Neural progenitor cell (in vitro differentiated cells): ENCODE measurements at regions not wholly inside any gene's neighbourhood (a gene's known extent, or its start where the extent isn't known, plus 50 kb on each side); places are given as distances from the start of the nearest gene placed in this dataset.

Source experiments
- DNase-seq: peaks from one replicate; pipeline ENCODE4 v3.0.0-alpha.2; 2016; ENCODE audit warnings: low spot score
- H2AFZ ChIP-seq: fragments of 200-600 bp; sonication (generic); replicated peaks from 2 replicates; pipeline ENCODE4 v1.6.1; 2016; ENCODE audit warnings: antibody characterized with exemption
- H3F3A ChIP-seq: fragments of 200-600 bp; sonication (generic); 2 replicates; pipeline ENCODE4 v1.6.1; 2016; ENCODE audit warnings: antibody characterized with exemption, low read depth
- H3K27ac ChIP-seq: fragments of 200-600 bp; sonication (generic); 2 replicates; pipeline ENCODE4 v1.5.1; 2016; ENCODE audit warnings: mild to moderate bottlenecking
- H3K27me3 ChIP-seq: fragments of 200-600 bp; sonication (generic); 2 replicates; pipeline ENCODE4 v1.6.1; 2016; ENCODE audit warnings: mild to moderate bottlenecking, moderate library complexity
- H3K36me3 ChIP-seq: fragments of 200-600 bp; sonication (generic); 2 replicates; pipeline ENCODE4 v1.5.1; 2016
- H3K4me1 ChIP-seq: fragments of 200-600 bp; sonication (generic); 2 replicates; pipeline ENCODE4 v1.6.1; 2016; ENCODE audit warnings: mixed run types
- H3K4me2 ChIP-seq: fragments of 200-600 bp; sonication (generic); 2 replicates; pipeline ENCODE4 v1.6.1; 2016
- H3K4me3 ChIP-seq: fragments of 200-600 bp; sonication (generic); 2 replicates; pipeline ENCODE4 v1.5.1; 2016
- H3K79me2 ChIP-seq: fragments of 200-600 bp; sonication (generic); 2 replicates; pipeline ENCODE4 v1.6.1; 2016; ENCODE audit warnings: low read depth
- H3K9ac ChIP-seq: fragments of 200-600 bp; sonication (generic); 2 replicates; pipeline ENCODE4 v1.6.1; 2016
- H3K9me3 ChIP-seq: fragments of 200-600 bp; sonication (generic); 2 replicates; pipeline ENCODE4 v1.5.1; 2016; ENCODE audit warnings: low read depth
- H4K20me1 ChIP-seq: fragments of 200-600 bp; sonication (generic); 2 replicates; pipeline ENCODE4 v1.6.1; 2016; ENCODE audit warnings: low read depth
- H3K27ac Mint-ChIP-seq: 3 replicates; pipeline ENCODE4 v1.8.0; 2021; ENCODE audit warnings: mixed read lengths
- H3K27me3 Mint-ChIP-seq: 2 replicates; pipeline ENCODE4 v1.8.0; 2022; ENCODE audit warnings: low read depth, mild to moderate bottlenecking, inconsistent platforms, moderate library complexity, mixed read lengths; ENCODE audit not compliant: insufficient read depth
- H3K36me3 Mint-ChIP-seq: 3 replicates; pipeline ENCODE4 v1.8.0; 2021; ENCODE audit warnings: mixed read lengths
- H3K4me1 Mint-ChIP-seq: 3 replicates; pipeline ENCODE4 v1.8.0; 2021; ENCODE audit warnings: mixed read lengths
- H3K4me3 Mint-ChIP-seq: 3 replicates; pipeline ENCODE4 v1.8.0; 2021; ENCODE audit warnings: mild to moderate bottlenecking, moderate library complexity, mixed read lengths
- H3K9me3 Mint-ChIP-seq: 3 replicates; pipeline ENCODE4 v1.8.0; 2020; ENCODE audit warnings: mixed read lengths
- EZH2 ChIP-seq: fragments of 200-600 bp; sonication (generic); IDR thresholded peaks from 2 replicates; pipeline ENCODE4 v1.6.1; 2017; ENCODE audit warnings: antibody characterized with exemption, mild to moderate bottlenecking, moderate library complexity
- EZH2phosphoT487 ChIP-seq: fragments of 200-600 bp; sonication (generic); IDR thresholded peaks from 2 replicates; pipeline ENCODE4 v1.6.1; 2017; ENCODE audit warnings: antibody characterized with exemption
- TF ChIP-seq, protein P1 (sequence below): fragments of 200-600 bp; sonication (generic); IDR thresholded peaks from 2 replicates; pipeline ENCODE4 v1.5.1; 2017; ENCODE audit warnings: antibody characterized with exemption, mild to moderate bottlenecking

DNA sequence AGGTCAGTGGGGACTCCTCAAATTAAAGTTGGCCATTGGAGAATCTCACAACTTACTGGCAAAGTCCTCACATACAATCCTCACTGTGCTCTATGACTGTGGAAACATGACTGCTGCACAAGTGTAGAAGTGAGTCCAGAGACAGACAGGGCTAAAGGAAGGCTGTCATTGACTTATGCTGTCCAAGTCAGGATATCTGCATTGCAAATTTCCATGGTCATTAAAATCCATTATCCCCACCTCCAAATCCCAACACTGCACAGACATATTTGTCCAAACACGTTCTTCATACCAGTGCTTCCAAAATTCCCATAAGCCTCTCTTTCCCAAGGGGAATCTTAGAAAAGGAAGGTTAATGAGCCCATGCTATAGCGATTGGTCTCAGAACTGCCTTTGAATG lies 396.8 kb upstream of the ANKRD30A start:
- Mint-ChIP-seq H3K36me3 (no peaks in the 10 kb centered on the region), H3K27me3 (peaks cover 4% of the 10 kb centered on the region), H3K4me1 (peaks cover 18% of the 10 kb centered on the region), H3K4me3 (no peak overlapping the region), H3K9me3 (peaks cover 1% of the 10 kb centered on the region), H3K27ac (no peak overlapping the region)
- TF ChIP-seq EZH2phosphoT487 (no peak), EZH2 (no peak)
- TF ChIP-seq, protein P1, sequence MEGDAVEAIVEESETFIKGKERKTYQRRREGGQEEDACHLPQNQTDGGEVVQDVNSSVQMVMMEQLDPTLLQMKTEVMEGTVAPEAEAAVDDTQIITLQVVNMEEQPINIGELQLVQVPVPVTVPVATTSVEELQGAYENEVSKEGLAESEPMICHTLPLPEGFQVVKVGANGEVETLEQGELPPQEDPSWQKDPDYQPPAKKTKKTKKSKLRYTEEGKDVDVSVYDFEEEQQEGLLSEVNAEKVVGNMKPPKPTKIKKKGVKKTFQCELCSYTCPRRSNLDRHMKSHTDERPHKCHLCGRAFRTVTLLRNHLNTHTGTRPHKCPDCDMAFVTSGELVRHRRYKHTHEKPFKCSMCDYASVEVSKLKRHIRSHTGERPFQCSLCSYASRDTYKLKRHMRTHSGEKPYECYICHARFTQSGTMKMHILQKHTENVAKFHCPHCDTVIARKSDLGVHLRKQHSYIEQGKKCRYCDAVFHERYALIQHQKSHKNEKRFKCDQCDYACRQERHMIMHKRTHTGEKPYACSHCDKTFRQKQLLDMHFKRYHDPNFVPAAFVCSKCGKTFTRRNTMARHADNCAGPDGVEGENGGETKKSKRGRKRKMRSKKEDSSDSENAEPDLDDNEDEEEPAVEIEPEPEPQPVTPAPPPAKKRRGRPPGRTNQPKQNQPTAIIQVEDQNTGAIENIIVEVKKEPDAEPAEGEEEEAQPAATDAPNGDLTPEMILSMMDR: no peak
- Histone ChIP-seq H3K9me3 (no peaks in the 10 kb centered on the region), H3K79me2 (no peaks in the 10 kb centered on the region), H4K20me1 (no peaks in the 10 kb centered on the region), H3K36me3 (no peaks in the 10 kb centered on the region), H3K4me3 (no peak overlapping the region), H3K27ac (no peak overlapping the region), H3K4me2 (no peak overlapping the region), H2AFZ (no peak overlapping the region), H3K4me1 (peaks cover 16% of the 10 kb centered on the region), H3K27me3 (no peaks in the 10 kb centered on the region), H3F3A (peaks cover 3% of the 10 kb centered on the region), H3K9ac (no peak overlapping the region)
- no peak for DNase-seq

DNA sequence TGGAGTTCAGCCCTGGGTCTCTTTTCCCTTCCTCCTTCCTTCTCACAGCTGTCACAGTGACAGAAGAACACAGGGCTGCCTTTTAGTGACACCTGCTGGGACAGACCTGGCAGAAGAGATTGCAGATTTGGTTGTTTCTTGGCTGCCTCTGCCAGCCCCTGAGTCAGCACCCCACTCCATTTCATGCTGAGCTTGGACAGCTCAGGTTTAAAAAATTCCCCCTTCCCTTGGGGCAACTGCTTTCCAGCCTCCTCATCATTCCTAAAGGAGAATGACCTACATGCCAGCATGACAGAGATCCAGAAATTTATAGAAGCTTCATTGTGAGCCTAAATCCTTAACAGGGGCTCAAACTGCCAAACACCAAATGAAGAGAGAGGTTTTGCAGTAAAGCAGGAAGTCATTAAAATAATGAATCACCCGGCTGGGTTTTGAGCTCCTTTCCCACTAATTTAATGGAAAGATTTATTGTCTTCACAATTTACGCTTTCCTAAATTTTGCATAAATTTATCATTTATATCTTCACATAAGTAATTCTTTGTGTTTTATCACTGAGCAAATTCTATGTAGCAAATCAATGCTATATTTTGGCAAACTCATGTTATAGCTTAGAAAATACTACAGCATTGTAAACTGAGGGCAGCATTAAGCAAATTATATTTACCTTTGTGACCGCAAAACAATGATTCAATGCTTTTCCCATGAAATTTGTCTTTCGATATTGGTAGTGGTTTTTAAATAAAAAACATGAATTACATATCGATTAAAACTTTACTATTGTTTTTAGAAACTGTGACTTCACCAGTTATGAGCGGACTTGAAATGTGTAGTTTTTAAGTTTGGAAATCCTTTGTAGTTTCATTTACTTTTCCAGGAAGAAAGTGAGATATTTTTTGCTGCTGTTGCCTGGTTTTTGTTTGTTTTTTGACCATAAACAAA lies 399.5 kb upstream of the ANKRD30A start:
- Histone ChIP-seq H3K4me3 (no peak overlapping the region), H3K27ac (no peak overlapping the region), H4K20me1 (no peaks in the 10 kb centered on the region), H3K4me1 (peaks cover 16% of the 10 kb centered on the region), H3K27me3 (no peaks in the 10 kb centered on the region), H2AFZ (no peak overlapping the region), H3K36me3 (no peaks in the 10 kb centered on the region), H3K9ac (no peak overlapping the region), H3F3A (peaks cover 3% of the 10 kb centered on the region), H3K9me3 (no peaks in the 10 kb centered on the region), H3K4me2 (peak overlapping the region; percentile 32), H3K79me2 (no peaks in the 10 kb centered on the region)
- H3K4me1 Mint-ChIP-seq: peaks cover 18% of the 10 kb centered on the region
- peaks cover 4% of the 10 kb centered on the region for H3K27me3 Mint-ChIP-seq
- DNase-seq: peak; percentile 80
- H3K4me3 Mint-ChIP-seq: peak overlapping the region; percentile 22
- TF ChIP-seq, protein P1: peak; percentile 54
- TF ChIP-seq EZH2: no peak
- no peaks in the 10 kb centered on the region for H3K36me3 Mint-ChIP-seq
- H3K27ac Mint-ChIP-seq: no peak overlapping the region
- H3K9me3 Mint-ChIP-seq: peaks cover 2% of the 10 kb centered on the region

DNA sequence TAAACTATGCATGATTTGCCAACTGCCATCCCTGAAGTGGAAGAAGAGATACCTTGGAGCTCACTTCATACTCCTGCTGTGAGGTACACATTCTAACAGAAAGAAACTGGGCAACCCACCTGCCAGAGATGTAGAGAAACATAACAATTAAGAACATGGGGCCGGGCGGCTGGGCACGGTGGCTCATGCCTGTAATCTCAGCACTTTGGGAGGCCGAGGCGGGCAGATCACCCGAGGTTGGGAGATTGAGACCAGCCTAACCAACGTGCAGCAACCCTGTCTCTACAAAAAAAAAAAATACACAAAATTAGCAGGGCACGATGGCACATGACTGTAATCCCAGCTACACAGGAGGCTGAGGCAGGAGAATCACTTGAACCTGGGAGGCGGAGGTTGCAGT lies 402.6 kb upstream of the ANKRD30A start:
- Histone ChIP-seq H3K27ac (no peak overlapping the region), H3K79me2 (no peaks in the 10 kb centered on the region), H4K20me1 (no peaks in the 10 kb centered on the region), H3K36me3 (no peaks in the 10 kb centered on the region), H3K9ac (no peak overlapping the region), H3F3A (peaks cover 3% of the 10 kb centered on the region), H3K4me2 (no peak overlapping the region), H2AFZ (peak overlapping the region; percentile 17), H3K9me3 (no peaks in the 10 kb centered on the region), H3K27me3 (no peaks in the 10 kb centered on the region), H3K4me3 (no peak overlapping the region), H3K4me1 (peaks cover 16% of the 10 kb centered on the region)
- Mint-ChIP-seq H3K4me3 (no peak overlapping the region), H3K9me3 (peaks cover 5% of the 10 kb centered on the region), H3K36me3 (no peaks in the 10 kb centered on the region), H3K27me3 (no peaks in the 10 kb centered on the region), H3K4me1 (peaks cover 14% of the 10 kb centered on the region), H3K27ac (no peak overlapping the region)
- no peak for TF ChIP-seq EZH2
- DNase-seq: no peak

DNA sequence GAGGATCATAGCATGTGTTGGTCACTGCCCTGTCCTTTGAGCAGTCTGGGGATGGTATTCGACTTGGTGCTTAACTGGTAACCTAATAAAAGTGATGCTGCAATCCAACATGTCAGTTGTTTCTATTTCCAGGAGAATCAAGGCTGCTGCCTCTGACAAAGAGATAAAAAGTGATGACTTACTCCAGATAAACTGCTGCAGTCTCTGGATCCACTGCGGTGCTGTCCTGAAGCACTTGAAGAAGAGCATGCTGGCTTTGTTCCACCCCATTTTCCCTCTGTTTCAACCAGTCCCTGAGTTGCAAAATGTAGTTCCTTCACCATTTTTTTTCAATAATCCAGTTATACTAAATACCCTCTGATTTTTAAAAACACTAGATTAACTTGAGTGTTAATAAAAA lies 403.5 kb upstream of the ANKRD30A start:
- Mint-ChIP-seq H3K27me3 (no peaks in the 10 kb centered on the region), H3K4me3 (no peak overlapping the region), H3K36me3 (no peaks in the 10 kb centered on the region), H3K27ac (no peak overlapping the region), H3K9me3 (peaks cover 8% of the 10 kb centered on the region), H3K4me1 (peaks cover 14% of the 10 kb centered on the region)
- peaks cover 16% of the 10 kb centered on the region for H3K4me1 ChIP-seq
- TF ChIP-seq EZH2phosphoT487 (no peak), EZH2 (no peak)
- TF ChIP-seq, protein P1: no peak
- H3K4me3 ChIP-seq: no peak overlapping the region
- H3K9ac ChIP-seq: no peak overlapping the region
- no peaks in the 10 kb centered on the region for H4K20me1 ChIP-seq
- no peaks in the 10 kb centered on the region for H3K36me3 ChIP-seq
- no peaks in the 10 kb centered on the region for H3K79me2 ChIP-seq
- DNase-seq: no peak
- H3K27me3 ChIP-seq: no peaks in the 10 kb centered on the region
- no peak overlapping the region for H3K27ac ChIP-seq
- H3K9me3 ChIP-seq: no peaks in the 10 kb centered on the region
- peak overlapping the region; percentile 17 for H2AFZ ChIP-seq
- peaks cover 3% of the 10 kb centered on the region for H3F3A ChIP-seq
- H3K4me2 ChIP-seq: no peak overlapping the region
